ENCODE measurements at regions not wholly inside any gene's neighbourhood (a gene's known extent, or its start where the extent isn't known, plus 50 kb on each side); places are given as distances from the start of the nearest gene placed in this dataset.

- TF ChIP-seq CTCF (IDR thresholded peaks at IDR 0.05), result no peak
Observed at GRCh38 chr1:66438062-66438461, 95.9 kb upstream of the SGIP1 start.

- no peak for TF ChIP-seq CTCF (IDR thresholded peaks at IDR 0.05)
Observed at GRCh38 chr1:66438501-66438900, 95.5 kb upstream of the SGIP1 start.

- TF ChIP-seq CTCF (IDR thresholded peaks at IDR 0.05), result no peak
Observed at GRCh38 chr1:66439031-66439740, 94.8 kb upstream of the SGIP1 start.

GRCh38 chr1:66443793-66444192 lies 90.2 kb upstream of the SGIP1 start:
- TF ChIP-seq CTCF (IDR thresholded peaks at IDR 0.05), result no peak

- TF ChIP-seq CTCF (IDR thresholded peaks at IDR 0.05), result no peak
Observed at GRCh38 chr1:66444438-66445265, 89.3 kb upstream of the SGIP1 start.

- no peak for TF ChIP-seq CTCF (IDR thresholded peaks at IDR 0.05)
Observed at GRCh38 chr1:66445492-66446181, 88.3 kb upstream of the SGIP1 start.

- peak; percentile 62 for TF ChIP-seq CTCF (IDR thresholded peaks at IDR 0.05)
Observed at GRCh38 chr1:66446261-66447001, 87.5 kb upstream of the SGIP1 start.

Measured in LNCAP (cell line).